Endothelial cell of umbilical vein (primary cell): ENCODE measurements at regions not wholly inside any gene's neighbourhood (a gene's known extent, or its start where the extent isn't known, plus 50 kb on each side); places are given as distances from the start of the nearest gene placed in this dataset.

ENCODE experiments used
- BruUV-seq: library from RNA; stranded (reverse); fragments of 400-500 nt; replicated peaks from 2 replicates; lab custom pipeline; 2021; lab: Mats Ljungman, UMichigan
- CTCF ChIA-PET: fragments of 300-600, 350-600 bp; sonication (Branson Sonifier 250); formaldehyde crosslinking; loops from one replicate; lab custom pipeline; 2021; ENCODE audit warnings: antibody characterized with exemption, inconsistent platforms; lab: Charles Lee
- POLR2A ChIA-PET: fragments of 300-600, 350-600 bp; sonication (Branson Sonifier 250); formaldehyde crosslinking; loops from one replicate; lab custom pipeline; 2021; ENCODE audit warnings: antibody characterized with exemption, inconsistent platforms; lab: Charles Lee
- DNase-seq: peaks from one replicate; pipeline ENCODE4 v3.0.0-alpha.2; 2011; ENCODE audit warnings: low read depth, low spot score
- FAIRE-seq: peaks from 2 replicates; lab custom pipeline; 2011; peaks lifted over from hg19 to GRCh38; lab: Jason Lieb, UNC
- H2AFZ ChIP-seq: 2 replicates; pipeline ENCODE4 v1.6.0; 2012; ENCODE audit warnings: low read depth, low read length, control low read depth, inconsistent platforms
- H3K27ac ChIP-seq: 2 replicates; pipeline ENCODE4 v1.5.1; 2011; ENCODE audit warnings: low read depth, mild to moderate bottlenecking, control low read depth, low read length, moderate library complexity; ENCODE audit not compliant: insufficient read depth
- H3K27me3 ChIP-seq, 2 experiments: 2 replicates each; pipeline versions ENCODE4 v1.6.0 to v1.6.1; 2011; ENCODE audit warnings: low read length in 2 of 2, mixed read lengths in 1 of 2; ENCODE audit not compliant: control insufficient read depth in 2 of 2, insufficient read depth in 2 of 2
- H3K36me3 ChIP-seq, 2 experiments: 2 replicates in 1 of 2; 3 replicates in 1 of 2; pipeline ENCODE4 v1.5.1; 2011; ENCODE audit warnings: low read length in 2 of 2, mild to moderate bottlenecking in 1 of 2, moderate library complexity in 1 of 2; ENCODE audit not compliant: control insufficient read depth in 2 of 2, insufficient read depth in 2 of 2; ENCODE audit errors: extremely low read depth in 1 of 2
- H3K4me1 ChIP-seq: 3 replicates; pipeline ENCODE4 v1.5.1; 2011; ENCODE audit warnings: mild to moderate bottlenecking, low read length; ENCODE audit not compliant: control insufficient read depth, insufficient read depth; ENCODE audit errors: extremely low read depth
- H3K4me2 ChIP-seq: 2 replicates; pipeline ENCODE4 v1.6.1; 2011; ENCODE audit warnings: low read length, control low read depth, mixed read lengths; ENCODE audit not compliant: insufficient read depth
- H3K4me3 ChIP-seq, 3 experiments: fragments of 200-600 bp in 1 of 3; sonication (generic), shearing (Covaris generic) in 1 of 3; replicated peaks in 1 of 3; 2 replicates each; pipeline ENCODE4 v1.5.1; 2011 to 2016; ENCODE audit warnings: control low read depth in 3 of 3, low read length in 3 of 3, mild to moderate bottlenecking in 2 of 3, inconsistent platforms in 1 of 3, low read depth in 1 of 3, moderate library complexity in 1 of 3; ENCODE audit not compliant: insufficient read depth in 1 of 3
- H3K79me2 ChIP-seq: 2 replicates; pipeline ENCODE4 v1.6.0; 2012; ENCODE audit warnings: low read length, inconsistent platforms; ENCODE audit not compliant: control insufficient read depth, insufficient read depth
- H3K9ac ChIP-seq: replicated peaks from 2 replicates; pipeline ENCODE3; 2011; ENCODE audit warnings: low read length, control low read depth; ENCODE audit not compliant: insufficient read depth; ENCODE audit errors: extremely low read depth
- H3K9me1 ChIP-seq: replicated peaks from 3 replicates; pipeline ENCODE4 v1.6.0; 2011; ENCODE audit warnings: mild to moderate bottlenecking, low read length; ENCODE audit not compliant: control insufficient read depth, insufficient read depth; ENCODE audit errors: extremely low read depth
- H3K9me3 ChIP-seq: replicated peaks from 2 replicates; pipeline ENCODE4 v1.5.1; 2012; ENCODE audit warnings: low read length, inconsistent platforms; ENCODE audit not compliant: control insufficient read depth, insufficient read depth
- H4K20me1 ChIP-seq: replicated peaks from 2 replicates; pipeline ENCODE3; 2011; ENCODE audit warnings: mild to moderate bottlenecking, low read length; ENCODE audit not compliant: control insufficient read depth, insufficient read depth; ENCODE audit errors: extremely low read depth
- CTCF ChIP-seq, 2 donors: IDR thresholded peaks; 1 replicate in 1 of 2; 2 replicates in 1 of 2; pipeline ENCODE4 v1.5.1; 2011; ENCODE audit warnings: low read length in 2 of 2, mild to moderate bottlenecking in 2 of 2, moderate library complexity in 2 of 2, control low read depth in 1 of 2, inconsistent platforms in 1 of 2, low read depth in 1 of 2; ENCODE audit not compliant: insufficient read depth in 1 of 2; ENCODE audit errors: extremely low read depth in 1 of 2
- EZH2 ChIP-seq: IDR thresholded peaks from 2 replicates; pipeline ENCODE4 v1.6.1; 2012; ENCODE audit warnings: borderline replicate concordance, low read depth, mild to moderate bottlenecking, moderate library complexity, low read length, inconsistent platforms; ENCODE audit not compliant: severe bottlenecking
- FOS ChIP-seq: IDR thresholded peaks from 2 replicates; pipeline ENCODE4 v1.6.1; 2011; ENCODE audit warnings: mild to moderate bottlenecking, low read length, moderate library complexity, borderline replicate concordance; ENCODE audit not compliant: insufficient read depth
- GATA2 ChIP-seq: IDR thresholded peaks from 2 replicates; pipeline ENCODE4 v1.7.0; 2011; ENCODE audit warnings: low read depth, mild to moderate bottlenecking, moderate library complexity, mixed read lengths, low read length; ENCODE audit not compliant: insufficient read length, insufficient read depth
- JUN ChIP-seq: IDR thresholded peaks from 2 replicates; pipeline ENCODE4 v1.6.1; 2011; ENCODE audit warnings: borderline replicate concordance, low read depth; ENCODE audit not compliant: insufficient read length, insufficient read depth
- MAX ChIP-seq: IDR thresholded peaks from 2 replicates; pipeline ENCODE4 v1.6.1; 2011; ENCODE audit not compliant: insufficient read depth, insufficient read length
- MYC ChIP-seq: IDR thresholded peaks from one replicate; pipeline ENCODE4 v1.6.1; 2011; ENCODE audit warnings: mild to moderate bottlenecking, low read depth, low read length
- dilution Hi-C: fragments of 300-500 bp; cut with MboI; formaldehyde crosslinking; loops from one replicate; pipeline ENCODE4 v1.15.0; 2019; ENCODE audit warnings: low sequenced_read_pairs; ENCODE audit not compliant: extremely low pct_ligation_motif_present
- intact Hi-C: fragments of 100-400 bp; cut with micrococcal nuclease; formaldehyde crosslinking; loops from one replicate; pipeline ENCODE4 v1.10.0; 2022

- intact Hi-C loops (loop anchor here (5.0 kb wide), 1 partner anchor 88 kb away; no protein-coding TSS in a partner anchor), dilution Hi-C loops (no loop called here)
- POLR2A ChIA-PET = no interaction called here
- peaks cover 3 to 10% of the 10 kb centered on the region in 2 experiments for H3K27me3 ChIP-seq
- no TSS peak for BruUV-seq
- no peak overlapping the region for H3K4me2 ChIP-seq
- H3K9ac ChIP-seq = no peak overlapping the region
- no peaks in the 10 kb centered on the region for H3K9me3 ChIP-seq
- no peaks in the 10 kb centered on the region for H3K36me3 ChIP-seq
- no peak overlapping the region for H2AFZ ChIP-seq
- DNase-seq (no peak), FAIRE-seq (no peak)
- H3K4me1 ChIP-seq = no peaks in the 10 kb centered on the region
- H3K79me2 ChIP-seq = no peaks in the 10 kb centered on the region
- no peak overlapping the region for H3K4me3 ChIP-seq
- CTCF ChIA-PET = interaction anchor here (1.1 kb wide), 1 partner anchor 8 kb away, joined by 3 read pairs; no protein-coding TSS in a partner anchor
- H4K20me1 ChIP-seq = no peaks in the 10 kb centered on the region
- H3K27ac ChIP-seq = no peak overlapping the region
- TF ChIP-seq MYC = no peak
- no peak for TF ChIP-seq EZH2
- no peak for TF ChIP-seq CTCF (IDR thresholded peaks at IDR 0.05; ENCODE audit: extremely low read depth in 1 of 2, insufficient read depth in 1 of 2, low read depth in 1 of 2, low read length in 2 of 2)
- no peak for TF ChIP-seq GATA2
- no peak for TF ChIP-seq JUN
- no peak for TF ChIP-seq FOS
- TF ChIP-seq MAX = no peak
- H3K9me1 ChIP-seq = no peaks in the 10 kb centered on the region
Measured at GRCh38 chr10:14394179-14394578, 63.5 kb upstream of the FRMD4A start.
